ENCODE measurements at regions not wholly inside any gene's neighbourhood (a gene's known extent, or its start where the extent isn't known, plus 50 kb on each side); places are given as distances from the start of the nearest gene placed in this dataset.
"Not testable (repeated sequence)": the region's sequence is repeated elsewhere in the genome, so short reads cannot be mapped to it uniquely, and the experiment has no call there.

- POLR2A ChIA-PET: no interaction called here
- Histone ChIP-seq H3K27ac (ENCODE audit: low read depth in 1 of 2, low read length in 2 of 2) (no peak overlapping the region), H3K36me3 (ENCODE audit: insufficient read depth, low read length) (no peaks in the 10 kb centered on the region), H3K9me3 (ENCODE audit: control insufficient read depth in 1 of 2, insufficient read depth in 1 of 2, low read length in 2 of 2) (peaks cover 0 to 8% of the 10 kb centered on the region in 2 experiments), H3K4me1 (ENCODE audit: insufficient read depth, low read length) (no peaks in the 10 kb centered on the region), H3K27me3 (ENCODE audit: control insufficient read depth in 1 of 2, insufficient read depth in 2 of 2, low read length in 2 of 2) (peaks cover 0 to 2% of the 10 kb centered on the region in 2 experiments), H3K4me3 (ENCODE audit: low read length) (no peak overlapping the region)
- Mint-ChIP-seq H3K4me1 (ENCODE audit: low read depth) (no peaks in the 10 kb centered on the region), H3K27ac (no peak overlapping the region), H3K9me3 (peaks cover 4% of the 10 kb centered on the region), H3K4me3 (no peak overlapping the region), H3K36me3 (ENCODE audit: low read depth) (no peaks in the 10 kb centered on the region), H3K27me3 (no peaks in the 10 kb centered on the region)
- ATAC-seq (ENCODE audit: poor library complexity) (no peak), DNase-seq (no peak)
- intact Hi-C loops (cut with DNase I, micrococcal nuclease): no loop called here
- CTCF ChIA-PET: interaction anchor here (0.5 kb wide), 1 partner anchor 203 kb away, joined by 3 read pairs; no protein-coding TSS in a partner anchor
- TF ChIP-seq, protein P1, sequence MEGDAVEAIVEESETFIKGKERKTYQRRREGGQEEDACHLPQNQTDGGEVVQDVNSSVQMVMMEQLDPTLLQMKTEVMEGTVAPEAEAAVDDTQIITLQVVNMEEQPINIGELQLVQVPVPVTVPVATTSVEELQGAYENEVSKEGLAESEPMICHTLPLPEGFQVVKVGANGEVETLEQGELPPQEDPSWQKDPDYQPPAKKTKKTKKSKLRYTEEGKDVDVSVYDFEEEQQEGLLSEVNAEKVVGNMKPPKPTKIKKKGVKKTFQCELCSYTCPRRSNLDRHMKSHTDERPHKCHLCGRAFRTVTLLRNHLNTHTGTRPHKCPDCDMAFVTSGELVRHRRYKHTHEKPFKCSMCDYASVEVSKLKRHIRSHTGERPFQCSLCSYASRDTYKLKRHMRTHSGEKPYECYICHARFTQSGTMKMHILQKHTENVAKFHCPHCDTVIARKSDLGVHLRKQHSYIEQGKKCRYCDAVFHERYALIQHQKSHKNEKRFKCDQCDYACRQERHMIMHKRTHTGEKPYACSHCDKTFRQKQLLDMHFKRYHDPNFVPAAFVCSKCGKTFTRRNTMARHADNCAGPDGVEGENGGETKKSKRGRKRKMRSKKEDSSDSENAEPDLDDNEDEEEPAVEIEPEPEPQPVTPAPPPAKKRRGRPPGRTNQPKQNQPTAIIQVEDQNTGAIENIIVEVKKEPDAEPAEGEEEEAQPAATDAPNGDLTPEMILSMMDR (IDR thresholded peaks at IDR 0.05): no peak
These were observed 111.5 kb downstream of the PSMG1 start for GRCh38 chr21:39071623-39072214.

GRCh38 chr21:39069856-39070255 lies 113.4 kb downstream of the PSMG1 start:
- ATAC-seq (ENCODE audit: poor library complexity); H3K4me3 ChIP-seq (ENCODE audit: low read length); H3K27me3 ChIP-seq (ENCODE audit: control insufficient read depth in 1 of 2, insufficient read depth in 2 of 2, low read length in 2 of 2); POLR2A ChIA-PET; H3K9me3 ChIP-seq (ENCODE audit: control insufficient read depth in 1 of 2, insufficient read depth in 1 of 2, low read length in 2 of 2); H3K27me3 Mint-ChIP-seq; H3K4me1 ChIP-seq (ENCODE audit: insufficient read depth, low read length); H3K27ac Mint-ChIP-seq; H3K9me3 Mint-ChIP-seq; CTCF ChIA-PET; H3K4me1 Mint-ChIP-seq (ENCODE audit: low read depth); H3K36me3 Mint-ChIP-seq (ENCODE audit: low read depth); H3K36me3 ChIP-seq (ENCODE audit: insufficient read depth, low read length); H3K4me3 Mint-ChIP-seq; H3K27ac ChIP-seq (ENCODE audit: low read depth in 1 of 2, low read length in 2 of 2); intact Hi-C loops (cut with DNase I, micrococcal nuclease); DNase-seq: not testable (repeated sequence)

GRCh38 chr21:39066829-39067780 lies 116.1 kb downstream of the PSMG1 start:
- H3K4me3 Mint-ChIP-seq: no peak overlapping the region
- no peaks in the 10 kb centered on the region for H3K9me3 Mint-ChIP-seq
- TF ChIP-seq, protein P1 (IDR thresholded peaks at IDR 0.05): no peak
- no peak for ATAC-seq (ENCODE audit: poor library complexity)
- Histone ChIP-seq H3K27ac (ENCODE audit: low read depth in 1 of 2, low read length in 2 of 2) (no peak overlapping the region), H3K9me3 (ENCODE audit: control insufficient read depth in 1 of 2, insufficient read depth in 1 of 2, low read length in 2 of 2) (peaks cover 0 to 2% of the 10 kb centered on the region in 2 experiments), H3K4me1 (ENCODE audit: insufficient read depth, low read length) (no peaks in the 10 kb centered on the region), H3K4me3 (ENCODE audit: low read length) (no peak overlapping the region), H3K27me3 (ENCODE audit: control insufficient read depth in 1 of 2, insufficient read depth in 2 of 2, low read length in 2 of 2) (peaks cover 0 to 2% of the 10 kb centered on the region in 2 experiments), H3K36me3 (ENCODE audit: insufficient read depth, low read length) (no peaks in the 10 kb centered on the region)
- DNase-seq: no peak
- ChIA-PET POLR2A (no interaction called here), CTCF (no interaction called here)
- intact Hi-C loops (cut with DNase I, micrococcal nuclease): no loop called here
- no peaks in the 10 kb centered on the region for H3K4me1 Mint-ChIP-seq (ENCODE audit: low read depth)
- no peaks in the 10 kb centered on the region for H3K27me3 Mint-ChIP-seq
- H3K27ac Mint-ChIP-seq: no peak overlapping the region
- no peaks in the 10 kb centered on the region for H3K36me3 Mint-ChIP-seq (ENCODE audit: low read depth)

Measured in CD4-positive, alpha-beta T cell (primary cell).